ENCODE measurements at regions not wholly inside any gene's neighbourhood (a gene's known extent, or its start where the extent isn't known, plus 50 kb on each side); places are given as distances from the start of the nearest gene placed in this dataset.
"Not testable (repeated sequence)": the region's sequence is repeated elsewhere in the genome, so short reads cannot be mapped to it uniquely, and the experiment has no call there.

DNA sequence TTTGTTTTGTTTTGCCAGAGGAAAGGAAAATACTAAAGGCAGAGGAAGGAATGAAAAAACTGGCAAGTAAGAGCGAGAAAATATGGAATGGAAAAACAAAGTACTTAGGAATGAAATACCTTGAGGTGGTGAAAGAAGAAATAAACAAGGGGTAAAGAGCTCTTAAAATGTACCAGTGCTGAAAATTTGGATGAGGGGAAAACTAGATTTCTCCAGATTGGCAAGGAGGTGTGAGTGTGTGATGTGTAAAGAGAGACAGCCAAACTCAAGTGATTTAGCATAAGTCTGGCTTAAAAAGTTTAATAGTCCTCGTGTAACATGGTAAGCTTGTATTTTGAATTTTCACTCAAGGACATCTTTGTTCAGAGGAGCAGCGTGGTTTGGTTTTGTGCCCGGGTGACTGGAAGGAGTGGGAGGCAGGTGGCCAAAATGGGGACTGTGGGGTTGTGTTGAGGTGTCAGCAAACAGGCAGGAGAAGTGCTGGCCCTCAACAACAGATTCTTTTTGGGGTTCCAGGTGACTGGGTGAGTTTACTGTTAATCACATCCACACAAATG is 102.7 kb downstream of the DACT1 start:
- no peak overlapping the region for H3K4me3 ChIP-seq (ENCODE audit: low read depth, low read length)
- DNase-seq (ENCODE audit: low read depth) = no peak
- TF ChIP-seq CTCF (IDR thresholded peaks at IDR 0.05; ENCODE audit: low read depth, low read length, missing control alignments) = no peak

GRCh38 chr14:58744801-58745394 is 107.1 kb downstream of the DACT1 start:
- no peak for TF ChIP-seq CTCF (IDR thresholded peaks at IDR 0.05; ENCODE audit: low read depth, low read length, missing control alignments)
- no peak for DNase-seq (ENCODE audit: low read depth)

DNA sequence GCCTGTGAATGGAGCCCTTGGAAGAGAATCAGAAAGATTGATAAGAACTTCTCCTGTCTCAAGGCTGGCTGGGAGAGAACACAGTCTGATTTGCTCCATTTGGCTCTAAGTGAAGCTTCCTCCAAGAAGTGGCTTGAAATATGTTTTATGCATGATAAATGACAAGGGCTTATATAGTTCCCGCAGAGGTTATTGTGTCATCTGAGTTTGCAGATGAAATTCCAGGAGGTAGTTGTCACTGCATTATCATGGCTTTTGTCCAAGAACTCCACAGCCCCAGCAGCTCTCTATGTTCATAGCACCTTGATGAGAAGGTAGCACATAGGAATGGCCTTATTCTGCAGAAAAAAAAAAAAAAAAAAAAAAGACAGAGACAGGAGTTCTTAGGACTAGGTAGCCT is 108.5 kb downstream of the DACT1 start:
- no peak for DNase-seq (ENCODE audit: low read depth)
- no peak for TF ChIP-seq CTCF (IDR thresholded peaks at IDR 0.05; ENCODE audit: low read depth, low read length, missing control alignments)
- H3K4me3 ChIP-seq (ENCODE audit: low read depth, low read length) = no peak overlapping the region

More at GRCh38 chr14:58744801-58745394, 107.1 kb downstream of the DACT1 start:
- no peak overlapping the region for H3K4me3 ChIP-seq (ENCODE audit: low read depth, low read length)

- TF ChIP-seq CTCF (IDR thresholded peaks at IDR 0.05; ENCODE audit: low read depth, low read length, missing control alignments) = no peak
- DNase-seq (ENCODE audit: low read depth) = no peak
- no peak overlapping the region for H3K4me3 ChIP-seq (ENCODE audit: low read depth, low read length)
These were observed 108.9 kb downstream of the DACT1 start for GRCh38 chr14:58746701-58747100.

- no peak overlapping the region for H3K4me3 ChIP-seq (ENCODE audit: low read depth, low read length)
- DNase-seq (ENCODE audit: low read depth) = no peak
- TF ChIP-seq CTCF (IDR thresholded peaks at IDR 0.05; ENCODE audit: low read depth, low read length, missing control alignments) = no peak
These were observed 109.4 kb downstream of the DACT1 start for GRCh38 chr14:58747181-58747580.

GRCh38 chr14:58748251-58748650 is 110.5 kb downstream of the DACT1 start:
- not testable (repeated sequence) for H3K4me3 ChIP-seq (ENCODE audit: low read depth, low read length); DNase-seq (ENCODE audit: low read depth)

DNA sequence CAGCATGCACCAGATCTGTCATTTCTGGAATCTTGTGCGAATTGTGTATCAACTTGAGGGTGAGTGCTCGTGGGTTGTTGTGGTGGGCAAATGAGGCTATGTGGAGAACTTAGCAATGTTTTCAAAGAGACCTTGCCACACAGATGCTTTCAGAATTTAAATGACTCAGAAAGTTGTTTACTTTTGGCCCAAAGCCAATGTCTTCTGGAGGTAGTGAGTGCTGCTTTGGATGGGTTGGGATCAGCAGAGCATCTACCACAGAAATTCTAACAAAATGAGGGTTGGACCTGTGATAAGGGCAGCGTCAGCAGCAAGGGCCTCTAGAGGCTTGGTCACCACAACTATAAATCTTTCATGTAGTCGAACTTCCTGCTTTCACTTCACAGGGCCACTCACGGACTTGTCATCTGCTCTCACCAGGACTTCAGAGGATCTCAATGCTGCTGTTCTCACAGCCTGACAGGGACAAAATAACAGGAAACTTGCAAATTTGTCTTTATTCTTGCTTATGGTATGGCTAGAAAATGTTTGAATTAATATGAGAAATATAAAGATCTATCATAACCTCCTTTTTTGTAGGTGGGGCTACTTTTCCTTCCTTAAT is 111.4 kb downstream of the DACT1 start:
- DNase-seq (ENCODE audit: low read depth) = no peak
- H3K4me3 ChIP-seq (ENCODE audit: low read depth, low read length) = no peak overlapping the region
- TF ChIP-seq CTCF (IDR thresholded peaks at IDR 0.05; ENCODE audit: low read depth, low read length, missing control alignments) = no peak
